Hepatocyte (in vitro differentiated cells): ENCODE measurements at regions not wholly inside any gene's neighbourhood (a gene's known extent, or its start where the extent isn't known, plus 50 kb on each side); places are given as distances from the start of the nearest gene placed in this dataset.

Experiments
- DNase-seq: peaks from one replicate; pipeline ENCODE4 v3.0.0-alpha.2; 2016; ENCODE audit warnings: low spot score
- H2AFZ ChIP-seq: fragments of 200-600 bp; sonication (generic); 2 replicates; pipeline ENCODE4 v1.6.0; 2016; ENCODE audit warnings: antibody characterized with exemption, mild to moderate bottlenecking
- H3K27ac ChIP-seq: fragments of 200-600 bp; sonication (generic); 2 replicates; pipeline ENCODE4 v1.5.1; 2016; ENCODE audit warnings: mild to moderate bottlenecking
- H3K27me3 ChIP-seq: fragments of 200-600 bp; sonication (generic); 2 replicates; pipeline ENCODE4 v1.6.1; 2016
- H3K36me3 ChIP-seq: fragments of 200-600 bp; sonication (generic); replicated peaks from 2 replicates; pipeline ENCODE4 v1.5.1; 2016; ENCODE audit warnings: low read depth; ENCODE audit not compliant: insufficient read depth
- H3K4me1 ChIP-seq: fragments of 200-600 bp; sonication (generic); 2 replicates; pipeline ENCODE4 v1.5.1; 2016; ENCODE audit warnings: mild to moderate bottlenecking, moderate library complexity; ENCODE audit not compliant: insufficient read depth
- H3K4me2 ChIP-seq: fragments of 200-600 bp; sonication (generic); 2 replicates; pipeline ENCODE4 v1.6.0; 2016
- H3K4me3 ChIP-seq: fragments of 200-600 bp; sonication (generic); 2 replicates; pipeline ENCODE4 v1.5.1; 2016; ENCODE audit warnings: mild to moderate bottlenecking
- H3K79me2 ChIP-seq: fragments of 200-600 bp; sonication (generic); 2 replicates; pipeline ENCODE4 v1.6.0; 2017; ENCODE audit warnings: mild to moderate bottlenecking
- H3K9me2 ChIP-seq: fragments of 200-600 bp; sonication (generic); replicated peaks from 2 replicates; pipeline ENCODE4 v1.6.0; 2017; ENCODE audit warnings: mild to moderate bottlenecking; ENCODE audit not compliant: insufficient read depth
- H3K9me3 ChIP-seq: fragments of 200-600 bp; sonication (generic); 2 replicates; pipeline ENCODE4 v1.5.1; 2016; ENCODE audit warnings: low read depth, mild to moderate bottlenecking
- H4K20me1 ChIP-seq: fragments of 200-600 bp; sonication (generic); 2 replicates; pipeline ENCODE4 v1.6.0; 2016; ENCODE audit warnings: mild to moderate bottlenecking; ENCODE audit not compliant: insufficient read depth, poor library complexity, severe bottlenecking
- EZH2 ChIP-seq: fragments of 200-600 bp; sonication (generic); IDR thresholded peaks from 2 replicates; pipeline ENCODE4 v1.6.1; 2016; ENCODE audit warnings: antibody characterized with exemption, mild to moderate bottlenecking, borderline replicate concordance
- EZH2phosphoT487 ChIP-seq: fragments of 200-600 bp; sonication (generic); IDR thresholded peaks from one replicate; pipeline ENCODE4 v1.6.1; 2018; ENCODE audit warnings: antibody characterized with exemption, mild to moderate bottlenecking, low read depth, moderate library complexity; ENCODE audit not compliant: unreplicated experiment, severe bottlenecking
- WGBS: methylation state at CpG from one replicate; pipeline ENCODE4 v1.1.6; 2016; ENCODE audit warnings: low lambda C conversion rate; ENCODE audit errors: missing lambda C conversion rate; 5-methylcytosine and 5-hydroxymethylcytosine counted together
- TF ChIP-seq, protein P1 (sequence below): fragments of 200-600 bp; sonication (generic); IDR thresholded peaks from 2 replicates; pipeline ENCODE4 v1.5.1; 2016; ENCODE audit warnings: antibody characterized with exemption, mild to moderate bottlenecking; ENCODE audit not compliant: poor library complexity

DNA sequence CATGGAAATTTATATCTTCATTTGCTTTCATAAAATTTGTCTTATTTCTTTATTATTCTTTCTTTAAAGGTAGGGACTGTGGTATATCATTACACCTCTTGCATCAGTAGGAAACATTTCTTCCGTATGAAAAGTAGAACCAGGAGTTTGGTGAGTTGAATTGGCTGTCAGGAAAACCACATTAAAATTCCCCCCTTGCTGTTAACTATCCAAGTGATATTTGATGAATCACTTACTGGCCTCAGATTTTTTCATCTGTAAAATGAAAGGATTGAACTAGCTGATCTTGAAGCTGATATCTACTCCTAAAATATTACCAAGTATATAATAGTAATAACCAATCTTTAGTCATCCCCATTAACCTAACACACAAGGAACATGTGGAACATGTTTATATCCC is 460.9 kb downstream of the GJA1 start:
- Histone ChIP-seq H3K27me3 (no peaks in the 10 kb centered on the region), H3K9me2 (no peaks in the 10 kb centered on the region), H3K4me3 (no peak overlapping the region), H3K27ac (no peak overlapping the region), H2AFZ (no peak overlapping the region), H3K36me3 (no peaks in the 10 kb centered on the region), H3K79me2 (no peaks in the 10 kb centered on the region), H3K4me2 (no peak overlapping the region), H3K9me3 (no peaks in the 10 kb centered on the region), H4K20me1 (no peaks in the 10 kb centered on the region), H3K4me1 (no peaks in the 10 kb centered on the region)
- TF ChIP-seq EZH2: no peak
- no peak for TF ChIP-seq EZH2phosphoT487
- TF ChIP-seq, protein P1, sequence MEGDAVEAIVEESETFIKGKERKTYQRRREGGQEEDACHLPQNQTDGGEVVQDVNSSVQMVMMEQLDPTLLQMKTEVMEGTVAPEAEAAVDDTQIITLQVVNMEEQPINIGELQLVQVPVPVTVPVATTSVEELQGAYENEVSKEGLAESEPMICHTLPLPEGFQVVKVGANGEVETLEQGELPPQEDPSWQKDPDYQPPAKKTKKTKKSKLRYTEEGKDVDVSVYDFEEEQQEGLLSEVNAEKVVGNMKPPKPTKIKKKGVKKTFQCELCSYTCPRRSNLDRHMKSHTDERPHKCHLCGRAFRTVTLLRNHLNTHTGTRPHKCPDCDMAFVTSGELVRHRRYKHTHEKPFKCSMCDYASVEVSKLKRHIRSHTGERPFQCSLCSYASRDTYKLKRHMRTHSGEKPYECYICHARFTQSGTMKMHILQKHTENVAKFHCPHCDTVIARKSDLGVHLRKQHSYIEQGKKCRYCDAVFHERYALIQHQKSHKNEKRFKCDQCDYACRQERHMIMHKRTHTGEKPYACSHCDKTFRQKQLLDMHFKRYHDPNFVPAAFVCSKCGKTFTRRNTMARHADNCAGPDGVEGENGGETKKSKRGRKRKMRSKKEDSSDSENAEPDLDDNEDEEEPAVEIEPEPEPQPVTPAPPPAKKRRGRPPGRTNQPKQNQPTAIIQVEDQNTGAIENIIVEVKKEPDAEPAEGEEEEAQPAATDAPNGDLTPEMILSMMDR: no peak
- 73% methylated on average over 1 of the region's 1 CpG for WGBS
- no peak for DNase-seq

DNA sequence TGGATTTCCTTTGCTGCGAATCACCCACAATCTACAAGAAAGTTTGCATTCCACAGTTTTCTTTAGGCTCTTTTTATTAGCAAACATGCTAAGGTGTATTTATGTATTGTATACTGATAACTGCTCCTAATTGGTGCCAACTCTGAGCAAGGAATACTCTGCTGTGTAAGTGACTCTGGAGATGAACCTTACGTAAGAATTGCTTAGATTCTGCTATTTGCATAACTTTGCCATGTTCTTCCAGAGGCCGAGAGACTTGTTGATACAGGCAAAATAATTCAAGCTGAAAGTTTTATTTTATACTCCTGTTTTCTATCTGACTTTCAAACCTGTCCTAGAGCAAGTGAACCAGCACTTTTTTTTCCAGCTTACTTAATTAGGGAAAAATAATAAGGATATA is 461.3 kb downstream of the GJA1 start:
- no peak overlapping the region for H3K4me2 ChIP-seq
- no peaks in the 10 kb centered on the region for H3K36me3 ChIP-seq
- no peak for DNase-seq
- H2AFZ ChIP-seq: no peak overlapping the region
- WGBS: 67% methylated on average over 3 of the region's 3 CpGs
- H3K4me1 ChIP-seq: no peaks in the 10 kb centered on the region
- H4K20me1 ChIP-seq: no peaks in the 10 kb centered on the region
- TF ChIP-seq EZH2phosphoT487 (no peak), EZH2 (no peak)
- TF ChIP-seq, protein P1: no peak
- H3K79me2 ChIP-seq: no peaks in the 10 kb centered on the region
- H3K27me3 ChIP-seq: no peaks in the 10 kb centered on the region
- H3K9me2 ChIP-seq: no peaks in the 10 kb centered on the region
- no peak overlapping the region for H3K27ac ChIP-seq
- no peaks in the 10 kb centered on the region for H3K9me3 ChIP-seq
- no peak overlapping the region for H3K4me3 ChIP-seq

DNA sequence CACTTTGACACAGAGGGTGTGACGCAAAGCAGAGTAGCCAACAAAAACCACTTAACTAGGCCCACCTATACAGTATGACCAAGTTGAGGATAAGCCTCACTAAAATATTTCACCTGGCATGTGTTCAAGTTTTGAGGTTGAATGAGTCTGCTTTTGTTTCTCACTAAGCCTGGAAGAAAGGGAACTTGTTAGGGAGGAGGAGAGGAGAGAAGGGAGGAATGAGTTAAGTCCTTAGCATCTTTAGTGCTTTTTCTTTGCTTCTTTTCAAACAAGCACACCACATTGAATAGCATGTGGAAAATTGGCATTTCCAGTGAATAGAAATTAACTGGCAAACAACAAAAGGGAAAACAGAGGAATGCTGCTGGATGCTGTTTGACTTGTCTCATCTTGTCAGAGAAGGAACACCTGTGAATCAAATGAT is 461.9 kb downstream of the GJA1 start:
- Histone ChIP-seq H3K36me3 (no peaks in the 10 kb centered on the region), H3K4me1 (no peaks in the 10 kb centered on the region), H3K27ac (no peak overlapping the region), H3K4me2 (no peak overlapping the region), H3K79me2 (no peaks in the 10 kb centered on the region), H4K20me1 (no peaks in the 10 kb centered on the region), H3K4me3 (no peak overlapping the region), H3K27me3 (no peaks in the 10 kb centered on the region), H3K9me3 (no peaks in the 10 kb centered on the region), H2AFZ (no peak overlapping the region), H3K9me2 (no peaks in the 10 kb centered on the region)
- WGBS: 100% methylated on average over 1 of the region's 1 CpG
- no peak for DNase-seq
- TF ChIP-seq, protein P1: no peak
- TF ChIP-seq EZH2 (no peak), EZH2phosphoT487 (no peak)

DNA sequence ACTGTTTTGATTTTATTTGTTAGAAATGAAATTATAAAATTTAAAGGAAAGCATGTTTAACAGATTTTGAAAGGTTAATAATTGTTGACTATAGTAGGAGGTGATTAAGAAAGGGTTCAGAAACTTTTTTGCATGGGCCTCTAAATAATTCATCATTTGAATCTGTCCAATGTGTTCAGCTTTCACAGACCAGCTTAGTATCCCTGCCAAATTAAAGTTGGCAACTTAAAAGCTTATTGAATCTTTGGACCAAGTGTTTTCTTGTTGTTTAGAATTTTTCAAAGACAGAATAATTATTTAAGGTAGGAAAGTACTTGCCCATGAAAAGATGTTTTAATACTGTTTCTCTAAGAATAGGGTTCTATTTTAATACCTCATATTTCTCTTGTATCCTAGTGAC is 466.0 kb downstream of the GJA1 start:
- TF ChIP-seq EZH2phosphoT487: no peak
- TF ChIP-seq, protein P1: no peak
- TF ChIP-seq EZH2: no peak
- no peak overlapping the region for H3K4me2 ChIP-seq
- no peak overlapping the region for H3K27ac ChIP-seq

More for the DNA sequence above, 466.0 kb downstream of the GJA1 start:
- H2AFZ ChIP-seq: no peak overlapping the region
- H3K4me1 ChIP-seq: no peaks in the 10 kb centered on the region
- no peaks in the 10 kb centered on the region for H3K36me3 ChIP-seq
- no peaks in the 10 kb centered on the region for H3K27me3 ChIP-seq
- H3K9me2 ChIP-seq: no peaks in the 10 kb centered on the region
- no peak overlapping the region for H3K4me3 ChIP-seq
- H3K9me3 ChIP-seq: no peaks in the 10 kb centered on the region
- DNase-seq: no peak
- no peaks in the 10 kb centered on the region for H3K79me2 ChIP-seq
- H4K20me1 ChIP-seq: no peaks in the 10 kb centered on the region
